ENCODE measurements at regions not wholly inside any gene's neighbourhood (a gene's known extent, or its start where the extent isn't known, plus 50 kb on each side); places are given as distances from the start of the nearest gene placed in this dataset.

DNA sequence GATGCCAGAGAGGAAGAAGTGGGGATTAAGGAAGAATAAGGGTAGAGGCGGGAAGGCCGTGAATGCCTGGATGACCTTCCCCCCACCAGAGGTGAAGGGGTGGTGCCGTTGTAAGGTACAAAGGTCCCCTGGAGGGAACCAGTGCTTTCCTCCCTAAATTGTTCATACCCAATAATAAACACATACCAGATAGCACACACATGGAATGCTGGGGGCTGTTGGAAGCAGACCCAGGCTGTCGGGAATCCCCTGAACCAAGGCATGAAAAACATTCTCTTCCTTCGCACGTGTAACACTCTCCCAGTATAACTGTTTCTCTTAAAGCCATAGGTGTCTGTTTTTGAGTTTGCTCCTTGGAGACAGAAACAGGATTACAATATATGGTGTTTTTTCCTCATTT, 107.1 kb upstream of the CTAGE1 start (continued):
- TF ChIP-seq ARID4B (CRISPR knock-in tag; IDR thresholded peaks at IDR 0.05; ENCODE audit: borderline replicate concordance) (no peak), ZSCAN18 (CRISPR knock-in tag; IDR thresholded peaks at IDR 0.05) (no peak)

DNA sequence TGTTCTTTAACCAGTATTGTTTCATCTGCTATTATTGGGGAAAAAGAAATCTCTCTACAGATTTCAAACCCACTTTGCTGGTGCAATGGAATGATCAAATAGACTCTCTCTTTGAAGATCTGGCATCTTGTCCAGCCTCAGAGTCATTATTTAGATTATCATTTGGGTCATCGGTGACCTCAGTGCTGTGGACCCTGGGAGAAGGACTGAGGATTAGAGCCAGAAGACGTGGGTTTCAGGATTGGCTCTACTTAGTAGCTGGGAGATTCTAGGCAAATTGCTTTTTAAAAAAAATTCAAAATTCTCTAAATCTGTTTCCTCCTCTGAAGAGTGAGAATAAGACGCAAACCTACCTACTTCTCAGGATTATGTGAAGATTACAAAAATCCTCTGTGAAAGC, 107.6 kb upstream of the CTAGE1 start:
- peaks cover 7% of the 10 kb centered on the region for H3K4me1 Mint-ChIP-seq
- 0 out of 2 replicates have a peak, but pooled peaks cover 4% of the 10 kb centered on the region for H3K9me3 Mint-ChIP-seq
- no peak for ATAC-seq
- TF ChIP-seq SOX15 (CRISPR knock-in tag; IDR thresholded peaks at IDR 0.05), result no peak
- ChIA-PET CTCF (no interaction called here), POLR2A (no interaction called here)
- no peak overlapping the region for H3K4me3 Mint-ChIP-seq
- no peaks in the 10 kb centered on the region for H3K27me3 Mint-ChIP-seq (ENCODE audit: low read depth)
- no peak overlapping the region for H3K27ac Mint-ChIP-seq
- H3K36me3 Mint-ChIP-seq, result 0 out of 2 replicates have a peak, but pooled peaks cover 2% of the 10 kb centered on the region
- DNase-seq (ENCODE audit: low spot score), result no peak

- ATAC-seq, result no peak
- Mint-ChIP-seq H3K27me3 (ENCODE audit: low read depth) (no peaks in the 10 kb centered on the region), H3K4me3 (no peak overlapping the region), H3K9me3 (0 out of 2 replicates have a peak, but pooled peaks cover 4% of the 10 kb centered on the region), H3K27ac (no peak overlapping the region; the same call in 1 of the 2 replicates), H3K4me1 (peaks cover 7% of the 10 kb centered on the region), H3K36me3 (0 out of 2 replicates have a peak, but pooled peaks cover 2% of the 10 kb centered on the region)
- no peak for DNase-seq (ENCODE audit: low spot score)
- ChIA-PET CTCF (no interaction called here), POLR2A (no interaction called here)
- TF ChIP-seq ZNF317 (CRISPR knock-in tag; IDR thresholded peaks at IDR 0.05; ENCODE audit: borderline replicate concordance, low read depth) (no peak), TCF7 (CRISPR knock-in tag; IDR thresholded peaks at IDR 0.05; ENCODE audit: low read depth) (no peak), CBFB (CRISPR knock-in tag; IDR thresholded peaks at IDR 0.05; ENCODE audit: low read depth) (no peak)
- TF ChIP-seq, protein P1, sequence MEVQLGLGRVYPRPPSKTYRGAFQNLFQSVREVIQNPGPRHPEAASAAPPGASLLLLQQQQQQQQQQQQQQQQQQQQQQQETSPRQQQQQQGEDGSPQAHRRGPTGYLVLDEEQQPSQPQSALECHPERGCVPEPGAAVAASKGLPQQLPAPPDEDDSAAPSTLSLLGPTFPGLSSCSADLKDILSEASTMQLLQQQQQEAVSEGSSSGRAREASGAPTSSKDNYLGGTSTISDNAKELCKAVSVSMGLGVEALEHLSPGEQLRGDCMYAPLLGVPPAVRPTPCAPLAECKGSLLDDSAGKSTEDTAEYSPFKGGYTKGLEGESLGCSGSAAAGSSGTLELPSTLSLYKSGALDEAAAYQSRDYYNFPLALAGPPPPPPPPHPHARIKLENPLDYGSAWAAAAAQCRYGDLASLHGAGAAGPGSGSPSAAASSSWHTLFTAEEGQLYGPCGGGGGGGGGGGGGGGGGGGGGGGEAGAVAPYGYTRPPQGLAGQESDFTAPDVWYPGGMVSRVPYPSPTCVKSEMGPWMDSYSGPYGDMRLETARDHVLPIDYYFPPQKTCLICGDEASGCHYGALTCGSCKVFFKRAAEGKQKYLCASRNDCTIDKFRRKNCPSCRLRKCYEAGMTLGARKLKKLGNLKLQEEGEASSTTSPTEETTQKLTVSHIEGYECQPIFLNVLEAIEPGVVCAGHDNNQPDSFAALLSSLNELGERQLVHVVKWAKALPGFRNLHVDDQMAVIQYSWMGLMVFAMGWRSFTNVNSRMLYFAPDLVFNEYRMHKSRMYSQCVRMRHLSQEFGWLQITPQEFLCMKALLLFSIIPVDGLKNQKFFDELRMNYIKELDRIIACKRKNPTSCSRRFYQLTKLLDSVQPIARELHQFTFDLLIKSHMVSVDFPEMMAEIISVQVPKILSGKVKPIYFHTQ (CRISPR knock-in tag; IDR thresholded peaks at IDR 0.05), result no peak
These were observed 108.2 kb upstream of the CTAGE1 start for GRCh38 chr18:22525883-22526282.

- Mint-ChIP-seq H3K4me1 (peaks cover 7% of the 10 kb centered on the region), H3K36me3 (0 out of 2 replicates have a peak, but pooled peaks cover 2% of the 10 kb centered on the region), H3K27me3 (ENCODE audit: low read depth) (no peaks in the 10 kb centered on the region), H3K27ac (no peak overlapping the region), H3K9me3 (peaks cover 8% of the 10 kb centered on the region; the same call in 1 of the 2 replicates), H3K4me3 (no peak overlapping the region)
- ChIA-PET CTCF (no interaction called here), POLR2A (no interaction called here)
- DNase-seq (ENCODE audit: low spot score) (no peak), ATAC-seq (no peak)
- TF ChIP-seq NFYB (CRISPR knock-in tag; conservative IDR thresholded peaks at IDR 0.05; ENCODE audit: low read depth) (no peak), GABPB1 (CRISPR knock-in tag; IDR thresholded peaks at IDR 0.05) (no peak), NR1H2 (CRISPR knock-in tag; IDR thresholded peaks at IDR 0.05) (no peak), ZNF219 (CRISPR knock-in tag; IDR thresholded peaks at IDR 0.05; ENCODE audit: borderline replicate concordance) (no peak), ZBTB43 (CRISPR knock-in tag; IDR thresholded peaks at IDR 0.05) (no peak), USF2 (CRISPR knock-in tag; IDR thresholded peaks at IDR 0.05) (no peak), ATF1 (CRISPR knock-in tag; IDR thresholded peaks at IDR 0.05) (no peak)
- TF ChIP-seq, protein P2, sequence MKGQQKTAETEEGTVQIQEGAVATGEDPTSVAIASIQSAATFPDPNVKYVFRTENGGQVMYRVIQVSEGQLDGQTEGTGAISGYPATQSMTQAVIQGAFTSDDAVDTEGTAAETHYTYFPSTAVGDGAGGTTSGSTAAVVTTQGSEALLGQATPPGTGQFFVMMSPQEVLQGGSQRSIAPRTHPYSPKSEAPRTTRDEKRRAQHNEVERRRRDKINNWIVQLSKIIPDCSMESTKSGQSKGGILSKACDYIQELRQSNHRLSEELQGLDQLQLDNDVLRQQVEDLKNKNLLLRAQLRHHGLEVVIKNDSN (CRISPR knock-in tag; IDR thresholded peaks at IDR 0.05), result no peak
- TF ChIP-seq, protein P3, sequence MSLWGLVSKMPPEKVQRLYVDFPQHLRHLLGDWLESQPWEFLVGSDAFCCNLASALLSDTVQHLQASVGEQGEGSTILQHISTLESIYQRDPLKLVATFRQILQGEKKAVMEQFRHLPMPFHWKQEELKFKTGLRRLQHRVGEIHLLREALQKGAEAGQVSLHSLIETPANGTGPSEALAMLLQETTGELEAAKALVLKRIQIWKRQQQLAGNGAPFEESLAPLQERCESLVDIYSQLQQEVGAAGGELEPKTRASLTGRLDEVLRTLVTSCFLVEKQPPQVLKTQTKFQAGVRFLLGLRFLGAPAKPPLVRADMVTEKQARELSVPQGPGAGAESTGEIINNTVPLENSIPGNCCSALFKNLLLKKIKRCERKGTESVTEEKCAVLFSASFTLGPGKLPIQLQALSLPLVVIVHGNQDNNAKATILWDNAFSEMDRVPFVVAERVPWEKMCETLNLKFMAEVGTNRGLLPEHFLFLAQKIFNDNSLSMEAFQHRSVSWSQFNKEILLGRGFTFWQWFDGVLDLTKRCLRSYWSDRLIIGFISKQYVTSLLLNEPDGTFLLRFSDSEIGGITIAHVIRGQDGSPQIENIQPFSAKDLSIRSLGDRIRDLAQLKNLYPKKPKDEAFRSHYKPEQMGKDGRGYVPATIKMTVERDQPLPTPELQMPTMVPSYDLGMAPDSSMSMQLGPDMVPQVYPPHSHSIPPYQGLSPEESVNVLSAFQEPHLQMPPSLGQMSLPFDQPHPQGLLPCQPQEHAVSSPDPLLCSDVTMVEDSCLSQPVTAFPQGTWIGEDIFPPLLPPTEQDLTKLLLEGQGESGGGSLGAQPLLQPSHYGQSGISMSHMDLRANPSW (CRISPR knock-in tag; conservative IDR thresholded peaks at IDR 0.05; ENCODE audit: low read depth), result no peak
These were observed 110.6 kb upstream of the CTAGE1 start for GRCh38 chr18:22528291-22528690.

Data from WTC11 (cell line).